HCT116 (cell line): ENCODE measurements at regions not wholly inside any gene's neighbourhood (a gene's known extent, or its start where the extent isn't known, plus 50 kb on each side); places are given as distances from the start of the nearest gene placed in this dataset.

Source experiments
- ATAC-seq: fragments of 200-7000 bp; cut with Tn5 transposase; 2 replicates; pipeline ENCODE4 v1.9.1; 2020; ENCODE audit warnings: mild to moderate bottlenecking, moderate library complexity
- BruUV-seq: library from RNA; stranded (reverse); fragments of 400-500 nt; replicated peaks from 2 replicates; lab custom pipeline; 2021; lab: Mats Ljungman, UMichigan
- CTCF ChIA-PET: fragments of 300-600 bp; sonication (Branson Sonifier 250); formaldehyde crosslinking; loops from one replicate; lab custom pipeline; 2021; ENCODE audit warnings: antibody characterized with exemption; lab: Charles Lee
- POLR2A ChIA-PET: fragments of 300-600, 350-600 bp; sonication (Branson Sonifier 250); formaldehyde crosslinking; loops from one replicate; lab custom pipeline; 2021; ENCODE audit warnings: antibody characterized with exemption; lab: Charles Lee
- RAD21 ChIA-PET, 2 experiments: fragments of 300-600 bp; sonication (Branson Sonifier 250); formaldehyde crosslinking; loops; one replicate each; lab custom pipeline; 2023; ENCODE audit warnings: low total read pairs in 2 of 2; ENCODE audit not compliant: uncharacterized antibody in 2 of 2, unreplicated experiment in 2 of 2, low non-redundant PET in 1 of 2; lab: Charles Lee
- DNase-seq: peaks from one replicate; pipeline ENCODE4 v3.0.0-alpha.2; 2010; ENCODE audit warnings: low read depth, low spot score
- H2AFZ ChIP-seq: fragments of 200-600 bp; shearing (Covaris generic), sonication (generic); 2 replicates; pipeline ENCODE4 v1.6.1; 2017; ENCODE audit warnings: low read depth, mixed run types, mixed read lengths, antibody characterized with exemption, low read length; ENCODE audit not compliant: poor library complexity, severe bottlenecking
- H3K27ac ChIP-seq: 2 replicates; pipeline ENCODE4 v1.5.1; 2012; ENCODE audit warnings: low read depth, low read length
- H3K27me3 ChIP-seq: fragments of 200-600 bp; sonication (generic); 2 replicates; pipeline ENCODE4 v1.6.1; 2016; ENCODE audit warnings: mixed run types, low read length, mixed read lengths; ENCODE audit not compliant: insufficient read depth
- H3K36me3 ChIP-seq, 2 experiments: fragments of 200-500 bp in 1 of 2; fragments of 200-600 bp in 1 of 2; sonication (Bioruptor generic) in 1 of 2; sonication (generic) in 1 of 2; 2 replicates each; pipeline versions ENCODE4 v1.5.1 to v1.6.1; 2014 to 2016; ENCODE audit warnings: low read length in 2 of 2, inconsistent platforms in 1 of 2, mixed read lengths in 1 of 2, mixed run types in 1 of 2; ENCODE audit not compliant: insufficient read depth in 2 of 2, control insufficient read depth in 1 of 2
- H3K4me1 ChIP-seq, 2 experiments: fragments of 200-600 bp in 1 of 2; sonication (generic) in 1 of 2; 2 replicates each; pipeline versions ENCODE4 v1.5.1 to v1.6.1; 2012 to 2017; ENCODE audit warnings: low read length in 2 of 2, inconsistent platforms in 1 of 2, mild to moderate bottlenecking in 1 of 2, mixed read lengths in 1 of 2, mixed run types in 1 of 2, moderate library complexity in 1 of 2; ENCODE audit not compliant: insufficient read depth in 2 of 2, control insufficient read depth in 1 of 2
- H3K4me2 ChIP-seq: fragments of 200-600 bp; sonication (generic); 2 replicates; pipeline ENCODE4 v1.6.1; 2017; ENCODE audit warnings: mixed run types, low read length, mixed read lengths
- H3K4me3 ChIP-seq, 2 experiments: fragments of 200-600 bp in 1 of 2; sonication (generic) in 1 of 2; replicated peaks in 1 of 2; 2 replicates each; pipeline ENCODE4 v1.5.1; 2011 to 2016; ENCODE audit warnings: low read length in 2 of 2, control low read depth in 1 of 2, low read depth in 1 of 2, mild to moderate bottlenecking in 1 of 2, mixed read lengths in 1 of 2, mixed run types in 1 of 2
- H3K79me2 ChIP-seq: fragments of 200-600 bp; sonication (generic); 2 replicates; pipeline ENCODE4 v1.6.1; 2017; ENCODE audit warnings: mild to moderate bottlenecking, mixed run types, low read length, moderate library complexity, mixed read lengths; ENCODE audit not compliant: insufficient read depth
- H3K9ac ChIP-seq: fragments of 200-600 bp; sonication (generic); 2 replicates; pipeline ENCODE4 v1.6.1; 2016; ENCODE audit warnings: low read length, mixed read lengths
- H3K9me2 ChIP-seq: fragments of 200-600 bp; sonication (generic), shearing (Covaris generic); 2 replicates; pipeline ENCODE4 v1.6.1; 2017; ENCODE audit warnings: mixed run types, mild to moderate bottlenecking, moderate library complexity; ENCODE audit not compliant: insufficient read depth
- H3K9me3 ChIP-seq, 2 experiments: fragments of 200-500 bp in 1 of 2; fragments of 200-600 bp in 1 of 2; sonication (Bioruptor generic) in 1 of 2; sonication (generic) in 1 of 2; 2 replicates each; pipeline ENCODE4 v1.6.1; 2014 to 2017; ENCODE audit warnings: low read length in 2 of 2, mixed read lengths in 2 of 2, inconsistent platforms in 1 of 2, low read depth in 1 of 2, mild to moderate bottlenecking in 1 of 2, mixed run types in 1 of 2, moderate library complexity in 1 of 2; ENCODE audit not compliant: control insufficient read depth in 1 of 2, insufficient read depth in 1 of 2
- H4K20me1 ChIP-seq: fragments of 200-600 bp; sonication (generic), shearing (Covaris generic); 2 replicates; pipeline ENCODE4 v1.6.1; 2017; ENCODE audit warnings: mixed run types, mild to moderate bottlenecking, moderate library complexity; ENCODE audit not compliant: insufficient read depth
- CBX3 ChIP-seq: IDR thresholded peaks from 2 replicates; pipeline ENCODE4 v1.6.1; 2012; ENCODE audit warnings: low read depth
- CEBPB ChIP-seq: IDR thresholded peaks from 2 replicates; pipeline ENCODE4 v1.6.1; 2012; ENCODE audit warnings: low read depth
- ELF1 ChIP-seq: IDR thresholded peaks from 2 replicates; pipeline ENCODE4 v1.6.1; 2012; ENCODE audit warnings: low read depth, borderline replicate concordance
- POLR2AphosphoS5 ChIP-seq: IDR thresholded peaks from 2 replicates; pipeline ENCODE4 v1.6.1; 2011; ENCODE audit warnings: mild to moderate bottlenecking, low read depth, low read length, moderate library complexity
- TCF7L2 ChIP-seq: IDR thresholded peaks from 2 replicates; pipeline ENCODE4 v1.7.0; 2011; ENCODE audit warnings: borderline replicate concordance, inconsistent platforms; ENCODE audit not compliant: insufficient read depth, insufficient read length; ENCODE audit errors: extremely low read depth
- YY1 ChIP-seq: IDR thresholded peaks from 2 replicates; pipeline ENCODE4 v1.6.1; 2011; ENCODE audit warnings: low read length, low read depth, moderate library complexity, mild to moderate bottlenecking; ENCODE audit not compliant: insufficient replicate concordance; ENCODE audit errors: extremely low read depth
- ZFX ChIP-seq: fragments of 450-650 bp; IDR thresholded peaks from 2 replicates; pipeline ENCODE4 v1.6.1; 2017
- ZNF274 ChIP-seq: fragments of 200-500 bp; sonication (Bioruptor generic); IDR thresholded peaks from 2 replicates; pipeline ENCODE4 v1.6.1; 2014; ENCODE audit warnings: mild to moderate bottlenecking, low read depth, low read length, inconsistent platforms
- intact Hi-C: fragments of 100-400 bp; cut with micrococcal nuclease; formaldehyde crosslinking; loops from 2 replicates; pipeline ENCODE4 v1.10.0; 2022
- TF ChIP-seq, protein P1 (sequence below): IDR thresholded peaks from 2 replicates; pipeline ENCODE4 v1.6.1; 2011; ENCODE audit warnings: mild to moderate bottlenecking, low read length, moderate library complexity; ENCODE audit not compliant: insufficient replicate concordance; ENCODE audit errors: extremely low read depth
- TF ChIP-seq, protein P2 (sequence below): IDR thresholded peaks from 2 replicates; pipeline ENCODE4 v1.6.1; 2012; ENCODE audit warnings: low read depth
- TF ChIP-seq, protein P3 (sequence below), 3 experiments: fragments of 200-600 bp in 1 of 3; sonication (generic) in 1 of 3; IDR thresholded peaks in 2 of 3; conservative IDR thresholded peaks in 1 of 3; 2 replicates each; pipeline ENCODE4 v1.5.1; 2012 to 2017; ENCODE audit warnings: low read depth in 2 of 3, low read length in 2 of 3, antibody characterized with exemption in 1 of 3, borderline replicate concordance in 1 of 3, control low read depth in 1 of 3, mild to moderate bottlenecking in 1 of 3, mixed read lengths in 1 of 3, mixed run types in 1 of 3, moderate library complexity in 1 of 3; ENCODE audit not compliant: insufficient read depth in 1 of 3
- TF ChIP-seq, protein P4 (sequence below): IDR thresholded peaks from 2 replicates; pipeline ENCODE4 v1.6.1; 2012

DNA sequence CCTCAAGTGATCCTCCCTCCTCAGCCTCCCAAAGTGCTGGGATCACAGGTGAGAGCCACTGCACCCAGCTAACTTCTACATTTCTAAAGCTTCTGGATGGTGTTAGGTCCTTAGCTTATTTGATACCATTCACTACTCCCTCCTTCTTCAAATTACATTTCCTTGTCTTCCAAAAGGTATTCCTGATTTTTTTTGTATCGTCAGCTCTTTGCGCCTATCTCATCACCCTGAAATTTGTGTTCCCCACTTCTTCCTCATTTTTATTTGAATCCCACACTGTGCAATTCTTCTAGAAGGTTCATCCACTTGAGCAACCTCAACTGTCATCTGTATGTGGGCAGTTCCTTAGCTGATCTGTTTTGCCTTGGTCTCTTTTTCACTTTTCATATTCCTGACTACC lies 241.8 kb upstream of the RGS6 start:
- no peaks in the 10 kb centered on the region for H3K9me2 ChIP-seq
- POLR2A ChIA-PET, result no interaction called here
- ATAC-seq (no peak), DNase-seq (no peak)
- no TSS peak for BruUV-seq
- TF ChIP-seq, protein P1, sequence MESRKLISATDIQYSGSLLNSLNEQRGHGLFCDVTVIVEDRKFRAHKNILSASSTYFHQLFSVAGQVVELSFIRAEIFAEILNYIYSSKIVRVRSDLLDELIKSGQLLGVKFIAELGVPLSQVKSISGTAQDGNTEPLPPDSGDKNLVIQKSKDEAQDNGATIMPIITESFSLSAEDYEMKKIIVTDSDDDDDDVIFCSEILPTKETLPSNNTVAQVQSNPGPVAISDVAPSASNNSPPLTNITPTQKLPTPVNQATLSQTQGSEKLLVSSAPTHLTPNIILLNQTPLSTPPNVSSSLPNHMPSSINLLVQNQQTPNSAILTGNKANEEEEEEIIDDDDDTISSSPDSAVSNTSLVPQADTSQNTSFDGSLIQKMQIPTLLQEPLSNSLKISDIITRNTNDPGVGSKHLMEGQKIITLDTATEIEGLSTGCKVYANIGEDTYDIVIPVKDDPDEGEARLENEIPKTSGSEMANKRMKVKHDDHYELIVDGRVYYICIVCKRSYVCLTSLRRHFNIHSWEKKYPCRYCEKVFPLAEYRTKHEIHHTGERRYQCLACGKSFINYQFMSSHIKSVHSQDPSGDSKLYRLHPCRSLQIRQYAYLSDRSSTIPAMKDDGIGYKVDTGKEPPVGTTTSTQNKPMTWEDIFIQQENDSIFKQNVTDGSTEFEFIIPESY, result no peak
- TF ChIP-seq, protein P2, sequence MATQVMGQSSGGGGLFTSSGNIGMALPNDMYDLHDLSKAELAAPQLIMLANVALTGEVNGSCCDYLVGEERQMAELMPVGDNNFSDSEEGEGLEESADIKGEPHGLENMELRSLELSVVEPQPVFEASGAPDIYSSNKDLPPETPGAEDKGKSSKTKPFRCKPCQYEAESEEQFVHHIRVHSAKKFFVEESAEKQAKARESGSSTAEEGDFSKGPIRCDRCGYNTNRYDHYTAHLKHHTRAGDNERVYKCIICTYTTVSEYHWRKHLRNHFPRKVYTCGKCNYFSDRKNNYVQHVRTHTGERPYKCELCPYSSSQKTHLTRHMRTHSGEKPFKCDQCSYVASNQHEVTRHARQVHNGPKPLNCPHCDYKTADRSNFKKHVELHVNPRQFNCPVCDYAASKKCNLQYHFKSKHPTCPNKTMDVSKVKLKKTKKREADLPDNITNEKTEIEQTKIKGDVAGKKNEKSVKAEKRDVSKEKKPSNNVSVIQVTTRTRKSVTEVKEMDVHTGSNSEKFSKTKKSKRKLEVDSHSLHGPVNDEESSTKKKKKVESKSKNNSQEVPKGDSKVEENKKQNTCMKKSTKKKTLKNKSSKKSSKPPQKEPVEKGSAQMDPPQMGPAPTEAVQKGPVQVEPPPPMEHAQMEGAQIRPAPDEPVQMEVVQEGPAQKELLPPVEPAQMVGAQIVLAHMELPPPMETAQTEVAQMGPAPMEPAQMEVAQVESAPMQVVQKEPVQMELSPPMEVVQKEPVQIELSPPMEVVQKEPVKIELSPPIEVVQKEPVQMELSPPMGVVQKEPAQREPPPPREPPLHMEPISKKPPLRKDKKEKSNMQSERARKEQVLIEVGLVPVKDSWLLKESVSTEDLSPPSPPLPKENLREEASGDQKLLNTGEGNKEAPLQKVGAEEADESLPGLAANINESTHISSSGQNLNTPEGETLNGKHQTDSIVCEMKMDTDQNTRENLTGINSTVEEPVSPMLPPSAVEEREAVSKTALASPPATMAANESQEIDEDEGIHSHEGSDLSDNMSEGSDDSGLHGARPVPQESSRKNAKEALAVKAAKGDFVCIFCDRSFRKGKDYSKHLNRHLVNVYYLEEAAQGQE, result no peak
- TF ChIP-seq ZFX (no peak), CEBPB (no peak), POLR2AphosphoS5 (no peak), ZNF274 (no peak), TCF7L2 (no peak), CBX3 (no peak), ELF1 (no peak), YY1 (no peak)
- TF ChIP-seq, protein P3, sequence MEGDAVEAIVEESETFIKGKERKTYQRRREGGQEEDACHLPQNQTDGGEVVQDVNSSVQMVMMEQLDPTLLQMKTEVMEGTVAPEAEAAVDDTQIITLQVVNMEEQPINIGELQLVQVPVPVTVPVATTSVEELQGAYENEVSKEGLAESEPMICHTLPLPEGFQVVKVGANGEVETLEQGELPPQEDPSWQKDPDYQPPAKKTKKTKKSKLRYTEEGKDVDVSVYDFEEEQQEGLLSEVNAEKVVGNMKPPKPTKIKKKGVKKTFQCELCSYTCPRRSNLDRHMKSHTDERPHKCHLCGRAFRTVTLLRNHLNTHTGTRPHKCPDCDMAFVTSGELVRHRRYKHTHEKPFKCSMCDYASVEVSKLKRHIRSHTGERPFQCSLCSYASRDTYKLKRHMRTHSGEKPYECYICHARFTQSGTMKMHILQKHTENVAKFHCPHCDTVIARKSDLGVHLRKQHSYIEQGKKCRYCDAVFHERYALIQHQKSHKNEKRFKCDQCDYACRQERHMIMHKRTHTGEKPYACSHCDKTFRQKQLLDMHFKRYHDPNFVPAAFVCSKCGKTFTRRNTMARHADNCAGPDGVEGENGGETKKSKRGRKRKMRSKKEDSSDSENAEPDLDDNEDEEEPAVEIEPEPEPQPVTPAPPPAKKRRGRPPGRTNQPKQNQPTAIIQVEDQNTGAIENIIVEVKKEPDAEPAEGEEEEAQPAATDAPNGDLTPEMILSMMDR (IDR thresholded peaks at IDR 0.05 in 2 of 3, conservative IDR thresholded peaks at IDR 0.05 in 1 of 3; ENCODE audit: borderline replicate concordance in 1 of 3, insufficient read depth in 1 of 3, low read depth in 2 of 3, low read length in 2 of 3), result no peak
- TF ChIP-seq, protein P4, sequence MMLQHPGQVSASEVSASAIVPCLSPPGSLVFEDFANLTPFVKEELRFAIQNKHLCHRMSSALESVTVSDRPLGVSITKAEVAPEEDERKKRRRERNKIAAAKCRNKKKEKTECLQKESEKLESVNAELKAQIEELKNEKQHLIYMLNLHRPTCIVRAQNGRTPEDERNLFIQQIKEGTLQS, result no peak
- intact Hi-C loops, result no loop called here
- H3K4me2 ChIP-seq, result no peak overlapping the region
- CTCF ChIA-PET, result interaction anchor here (1.0 kb wide), 1 partner anchor 63 kb away, joined by 3 read pairs; no protein-coding TSS in a partner anchor
- no peak overlapping the region for H3K27ac ChIP-seq
- no peaks in the 10 kb centered on the region for H3K9me3 ChIP-seq
- no peaks in the 10 kb centered on the region for H3K27me3 ChIP-seq
- H3K4me3 ChIP-seq, result no peak overlapping the region
- RAD21 ChIA-PET, result no interaction called here
- H2AFZ ChIP-seq, result no peak overlapping the region
- H3K79me2 ChIP-seq, result no peaks in the 10 kb centered on the region
- no peak overlapping the region for H3K9ac ChIP-seq
- no peaks in the 10 kb centered on the region for H4K20me1 ChIP-seq
- H3K4me1 ChIP-seq, result no peaks in the 10 kb centered on the region; a peak in 1 of 4 replicates
- H3K36me3 ChIP-seq, result no peaks in the 10 kb centered on the region
